Thoracic aorta (tissue), 2 donors: ENCODE measurements at regions not wholly inside any gene's neighbourhood (a gene's known extent, or its start where the extent isn't known, plus 50 kb on each side); places are given as distances from the start of the nearest gene placed in this dataset.

Source experiments
- ATAC-seq: fragments of 150-250 bp; one replicate; pipeline ENCODE4 v1.8.0; 2017; ENCODE audit warnings: low read depth; ENCODE audit not compliant: insufficient number of reproducible peaks, low FRiP score
- DNase-seq: peaks from one replicate; pipeline ENCODE4 v3.0.0-alpha.2; 2020; ENCODE audit warnings: low spot score
- H3K27ac ChIP-seq, 2 donors: fragments of 200-600 bp; sonication (generic); 1 replicate in 1 of 2; 2 replicates in 1 of 2; pipeline ENCODE4 v1.5.1; 2016; ENCODE audit warnings: mild to moderate bottlenecking in 2 of 2, moderate library complexity in 2 of 2
- H3K27me3 ChIP-seq: fragments of 200-600 bp; sonication (generic); replicated peaks from 2 replicates; pipeline ENCODE4 v1.6.0; 2016; ENCODE audit warnings: mild to moderate bottlenecking; ENCODE audit not compliant: insufficient read depth
- H3K36me3 ChIP-seq: fragments of 200-600 bp; sonication (generic); one replicate; pipeline ENCODE4 v1.5.1; 2016
- H3K4me1 ChIP-seq, 2 donors: fragments of 200-600 bp; sonication (generic); 1 replicate in 1 of 2; 2 replicates in 1 of 2; pipeline versions ENCODE4 v1.5.1 to v1.6.0; 2016; ENCODE audit warnings: low read depth in 2 of 2, mild to moderate bottlenecking in 1 of 2; ENCODE audit not compliant: control insufficient read depth in 1 of 2
- H3K4me3 ChIP-seq: fragments of 200-600 bp; sonication (generic); 2 replicates; pipeline ENCODE4 v1.5.1; 2016; ENCODE audit warnings: mild to moderate bottlenecking
- H3K9me3 ChIP-seq: fragments of 200-600 bp; sonication (generic); 2 replicates; pipeline ENCODE4 v1.5.1; 2016
- CTCF ChIP-seq: fragments of 200-600 bp; sonication (generic); IDR thresholded peaks from one replicate; pipeline ENCODE4 v1.5.1; 2019; ENCODE audit warnings: antibody characterized with exemption

DNA sequence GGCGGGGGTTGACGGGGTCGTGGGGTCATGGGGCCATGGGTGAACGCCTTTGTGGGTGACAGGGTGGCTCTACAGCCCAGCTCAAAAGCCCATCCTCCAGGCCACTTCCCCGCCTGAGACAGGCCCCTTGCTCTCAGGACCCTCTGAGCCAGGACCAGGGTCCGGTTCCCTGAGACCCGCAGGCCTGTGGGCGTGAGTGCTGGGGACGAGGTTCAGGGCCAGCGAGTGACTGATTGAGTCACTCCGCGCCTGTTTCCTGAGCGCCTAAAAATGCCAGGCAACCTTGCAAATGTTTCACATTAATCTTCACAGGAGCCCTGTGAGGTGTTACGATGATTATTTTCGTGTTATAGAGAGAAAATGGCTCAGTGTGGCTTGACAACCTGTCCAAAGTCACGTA, 97.8 kb downstream of the ZNF674 start:
- TF ChIP-seq CTCF, result no peak
- H3K9me3 ChIP-seq, result no peaks in the 10 kb centered on the region
- H3K4me1 ChIP-seq, result peaks cover 0 to 10% of the 10 kb centered on the region in 2 donors
- DNase-seq (peak; percentile 2), ATAC-seq (no peak)
- no peaks in the 10 kb centered on the region for H3K36me3 ChIP-seq
- peak overlapping the region; percentile 78 to 79 for H3K27ac ChIP-seq
- H3K4me3 ChIP-seq, result peak overlapping the region; percentile 86
- H3K27me3 ChIP-seq, result no peaks in the 10 kb centered on the region

- Histone ChIP-seq H3K27me3 (no peaks in the 10 kb centered on the region), H3K36me3 (no peaks in the 10 kb centered on the region), H3K4me3 (peak overlapping the region; percentile 86), H3K4me1 (peaks cover 0 to 10% of the 10 kb centered on the region in 2 donors), H3K27ac (peak overlapping the region; percentile 78 to 79), H3K9me3 (no peaks in the 10 kb centered on the region)
- no peak for TF ChIP-seq CTCF
- no peak for ATAC-seq
- DNase-seq, result peak; percentile 29
Observed at GRCh38 chrX:46446727-46447378, 98.4 kb downstream of the ZNF674 start.

GRCh38 chrX:46444011-46444410, 101.2 kb downstream of the ZNF674 start:
- Histone ChIP-seq H3K27ac (no peak overlapping the region), H3K9me3 (no peaks in the 10 kb centered on the region), H3K4me3 (no peak overlapping the region), H3K4me1 (peaks cover 0 to 10% of the 10 kb centered on the region in 2 donors), H3K27me3 (no peaks in the 10 kb centered on the region), H3K36me3 (no peaks in the 10 kb centered on the region)
- no peak for TF ChIP-seq CTCF
- DNase-seq (no peak), ATAC-seq (no peak)

- no peak for TF ChIP-seq CTCF
- no peak overlapping the region for H3K27ac ChIP-seq
- no peak for DNase-seq
- H3K4me3 ChIP-seq, result no peak overlapping the region
- H3K9me3 ChIP-seq, result no peaks in the 10 kb centered on the region
- H3K36me3 ChIP-seq, result no peaks in the 10 kb centered on the region
- H3K4me1 ChIP-seq, result no peaks in the 10 kb centered on the region
- no peak for ATAC-seq
- H3K27me3 ChIP-seq, result no peaks in the 10 kb centered on the region
Observed at GRCh38 chrX:46436744-46437143, 108.5 kb downstream of the ZNF674 start.

DNA sequence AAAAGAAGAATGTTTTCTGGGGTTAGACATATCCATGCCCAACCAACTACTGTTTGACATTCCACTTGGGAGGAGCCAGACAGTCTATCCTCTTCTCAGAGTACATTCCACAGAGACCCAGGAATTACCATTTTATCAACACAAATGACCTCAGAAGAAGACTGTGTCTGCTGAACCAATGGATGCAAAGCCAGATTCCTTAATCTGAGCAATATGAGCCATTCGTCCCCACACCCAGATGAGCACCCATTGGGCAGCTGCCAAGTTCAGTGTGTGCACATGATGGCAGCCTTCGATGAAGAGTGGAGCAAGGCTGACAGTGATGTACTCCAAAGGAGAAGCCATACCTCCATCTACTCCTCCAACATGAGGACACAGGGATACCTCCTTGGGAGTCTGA, 111.3 kb downstream of the ZNF674 start:
- Histone ChIP-seq H3K4me1 (no peaks in the 10 kb centered on the region), H3K27me3 (no peaks in the 10 kb centered on the region), H3K4me3 (no peak overlapping the region), H3K9me3 (no peaks in the 10 kb centered on the region), H3K36me3 (no peaks in the 10 kb centered on the region), H3K27ac (no peak overlapping the region)
- no peak for ATAC-seq
- DNase-seq, result no peak
- TF ChIP-seq CTCF, result no peak
